Mesenchymal stem cell (in vitro differentiated cells and primary cell): ENCODE measurements at regions not wholly inside any gene's neighbourhood (a gene's known extent, or its start where the extent isn't known, plus 50 kb on each side); places are given as distances from the start of the nearest gene placed in this dataset.

Experiments
- DNase-seq: peaks from one replicate; pipeline ENCODE4 v3.0.0-alpha.2; 2013
- H2AFZ ChIP-seq: one replicate; pipeline ENCODE4 v1.6.1; 2013; ENCODE audit warnings: low read depth, mild to moderate bottlenecking, control low read depth, inconsistent platforms, low read length, moderate library complexity
- H2AK5ac ChIP-seq: 2 replicates; pipeline ENCODE4 v1.6.1; 2013; ENCODE audit warnings: low read length, moderate library complexity, mild to moderate bottlenecking, inconsistent platforms; ENCODE audit not compliant: severe bottlenecking
- H2BK120ac ChIP-seq: one replicate; pipeline ENCODE4 v1.6.1; 2013; ENCODE audit warnings: low read depth, mild to moderate bottlenecking, inconsistent platforms, low read length, moderate library complexity
- H2BK12ac ChIP-seq, 2 experiments: one replicate each; pipeline ENCODE4 v1.6.1; 2013; ENCODE audit warnings: inconsistent platforms in 2 of 2, low read length in 2 of 2, mild to moderate bottlenecking in 2 of 2, moderate library complexity in 2 of 2, control low read depth in 1 of 2
- H2BK15ac ChIP-seq: one replicate; pipeline ENCODE4 v1.6.1; 2013; ENCODE audit warnings: mild to moderate bottlenecking, low read depth, inconsistent platforms; ENCODE audit not compliant: poor library complexity, severe bottlenecking
- H2BK5ac ChIP-seq: 2 replicates; pipeline ENCODE4 v1.6.1; 2013; ENCODE audit warnings: low read depth, mild to moderate bottlenecking, low read length, control low read depth, inconsistent platforms; ENCODE audit not compliant: poor library complexity, severe bottlenecking
- H3K14ac ChIP-seq, 2 experiments: one replicate each; pipeline ENCODE4 v1.6.1; 2013; ENCODE audit warnings: inconsistent platforms in 2 of 2, low read length in 2 of 2, control low read depth in 1 of 2, mild to moderate bottlenecking in 1 of 2, moderate library complexity in 1 of 2
- H3K18ac ChIP-seq, 2 experiments: one replicate each; pipeline ENCODE4 v1.6.1; 2013; ENCODE audit warnings: inconsistent platforms in 2 of 2, low read length in 2 of 2, control low read depth in 1 of 2, low read depth in 1 of 2, mild to moderate bottlenecking in 1 of 2
- H3K23ac ChIP-seq, 2 experiments: one replicate each; pipeline ENCODE4 v1.6.1; 2013; ENCODE audit warnings: inconsistent platforms in 2 of 2, low read length in 2 of 2, mild to moderate bottlenecking in 2 of 2, moderate library complexity in 2 of 2, control low read depth in 1 of 2
- H3K27ac ChIP-seq: 2 replicates; pipeline ENCODE4 v1.5.1; 2013; ENCODE audit warnings: mild to moderate bottlenecking, moderate library complexity, low read length, control low read depth, inconsistent platforms; ENCODE audit not compliant: poor library complexity, severe bottlenecking
- H3K27me3 ChIP-seq, 2 experiments: 2 replicates each; pipeline versions ENCODE4 v1.6.1 to v1.7.0; 2013; ENCODE audit warnings: low read length in 2 of 2, mild to moderate bottlenecking in 2 of 2, moderate library complexity in 2 of 2, control low read depth in 1 of 2, inconsistent platforms in 1 of 2; ENCODE audit not compliant: control insufficient read depth in 1 of 2, insufficient read depth in 1 of 2
- H3K36me3 ChIP-seq, 2 experiments: 2 replicates each; pipeline versions ENCODE4 v1.6.1 to v1.7.0; 2013; ENCODE audit warnings: low read length in 2 of 2, control low read depth in 1 of 2, inconsistent platforms in 1 of 2, low read depth in 1 of 2, mild to moderate bottlenecking in 1 of 2; ENCODE audit not compliant: insufficient read depth in 2 of 2, control insufficient read depth in 1 of 2
- H3K4ac ChIP-seq, 2 experiments: one replicate each; pipeline ENCODE4 v1.6.1; 2013; ENCODE audit warnings: inconsistent platforms in 2 of 2, low read length in 2 of 2, mild to moderate bottlenecking in 2 of 2, moderate library complexity in 2 of 2, control low read depth in 1 of 2, low read depth in 1 of 2
- H3K4me1 ChIP-seq: 2 replicates; pipeline ENCODE4 v1.6.1; 2013; ENCODE audit warnings: low read depth, low read length, control low read depth; ENCODE audit not compliant: control insufficient read depth, insufficient read depth
- H3K4me2 ChIP-seq: 2 replicates; pipeline ENCODE4 v1.6.1; 2013; ENCODE audit warnings: low read length, mild to moderate bottlenecking, inconsistent platforms; ENCODE audit not compliant: poor library complexity, severe bottlenecking
- H3K4me3 ChIP-seq, 2 experiments: 2 replicates each; pipeline versions ENCODE4 v1.5.1 to v1.7.0; 2013; ENCODE audit warnings: low read length in 2 of 2, mild to moderate bottlenecking in 2 of 2, control low read depth in 1 of 2, low read depth in 1 of 2; ENCODE audit not compliant: insufficient read depth in 1 of 2
- H3K79me1 ChIP-seq: replicated peaks from 2 replicates; pipeline ENCODE4 v1.6.1; 2013; ENCODE audit warnings: mild to moderate bottlenecking, control low read depth, low read length, inconsistent platforms; ENCODE audit not compliant: poor library complexity, severe bottlenecking
- H3K9ac ChIP-seq: 2 replicates; pipeline ENCODE4 v1.7.0; 2013; ENCODE audit warnings: mild to moderate bottlenecking, low read length, moderate library complexity
- H3K9me3 ChIP-seq: 2 replicates; pipeline ENCODE4 v1.7.0; 2013; ENCODE audit warnings: mild to moderate bottlenecking, low read length; ENCODE audit not compliant: control insufficient read depth
- H4K8ac ChIP-seq: one replicate; pipeline ENCODE4 v1.6.1; 2013; ENCODE audit warnings: inconsistent platforms, mild to moderate bottlenecking, low read length, moderate library complexity
- H4K91ac ChIP-seq: one replicate; pipeline ENCODE4 v1.6.1; 2013; ENCODE audit warnings: mild to moderate bottlenecking, low read length, inconsistent platforms
- WGBS: methylation state at CpG from one replicate; pipeline ENCODE4 v1.1.7; 2013; ENCODE audit warnings: mixed read lengths; 5-methylcytosine and 5-hydroxymethylcytosine counted together

DNA sequence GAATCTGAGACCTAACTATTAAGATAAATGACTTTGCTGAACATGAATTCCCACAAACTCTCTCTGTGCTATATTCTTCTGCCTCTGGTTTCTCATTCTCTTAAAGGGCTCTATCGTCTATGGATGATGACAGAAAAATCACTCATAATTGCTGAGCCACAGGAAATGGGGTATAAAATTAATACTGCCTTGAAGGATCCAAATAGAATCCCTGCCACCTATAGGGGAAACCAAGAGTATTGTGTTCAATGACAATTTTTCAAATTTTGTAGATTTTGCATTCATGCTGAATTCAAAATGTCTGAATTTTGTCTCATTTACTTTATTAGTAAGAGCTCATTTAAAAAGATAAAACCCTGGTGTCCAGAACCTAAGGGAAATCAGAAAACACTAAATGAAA lies 235.8 kb downstream of the RBM43 start:
- Histone ChIP-seq H3K14ac (no peak overlapping the region), H4K8ac (no peak overlapping the region), H3K79me1 (no peaks in the 10 kb centered on the region), H3K4me3 (no peak overlapping the region), H3K27ac (no peak overlapping the region), H3K23ac (no peak overlapping the region), H3K9me3 (no peaks in the 10 kb centered on the region), H3K27me3 (no peaks in the 10 kb centered on the region), H3K4me1 (no peaks in the 10 kb centered on the region), H4K91ac (no peak overlapping the region), H2BK5ac (no peak overlapping the region), H2BK15ac (no peak overlapping the region), H3K4ac (no peak overlapping the region), H3K36me3 (no peaks in the 10 kb centered on the region), H3K4me2 (no peak overlapping the region), H2BK12ac (no peak overlapping the region), H3K18ac (no peak overlapping the region), H3K9ac (no peak overlapping the region), H2AK5ac (no peak overlapping the region), H2AFZ (no peak overlapping the region), H2BK120ac (no peak overlapping the region)
- WGBS = no CpG with 5 or more reads among the region's 1 CpG
- DNase-seq = no peak

DNA sequence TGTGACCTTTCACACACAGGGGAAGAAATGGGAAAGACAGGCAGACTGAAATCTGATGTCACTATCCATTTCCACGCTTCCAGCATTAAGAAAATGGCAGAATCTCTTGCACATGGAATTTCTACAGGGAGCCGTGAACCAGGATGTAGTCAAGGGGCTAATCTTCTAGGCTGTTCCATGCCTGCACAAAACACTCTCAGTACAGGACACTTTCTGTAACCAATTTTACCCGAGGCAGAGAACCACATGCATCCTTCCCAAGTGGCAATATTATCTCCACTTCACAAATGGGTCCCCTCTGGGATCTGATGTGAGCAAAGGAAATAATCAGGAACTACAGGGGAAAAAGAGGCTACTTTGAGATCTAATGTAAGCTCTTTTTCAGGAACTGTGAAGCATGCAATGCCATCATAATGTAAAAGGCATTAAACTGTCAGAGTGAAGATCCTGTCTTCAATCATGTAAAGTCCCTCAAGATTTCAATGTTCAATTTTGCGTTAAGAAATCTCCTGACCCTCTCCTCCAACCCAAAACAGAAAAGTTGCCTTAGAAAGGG lies 236.9 kb downstream of the RBM43 start:
- Histone ChIP-seq H3K14ac (no peak overlapping the region), H3K4me3 (no peak overlapping the region), H4K8ac (peak overlapping the region; percentile 15), H2BK5ac (no peak overlapping the region), H3K18ac (no peak overlapping the region), H3K4me2 (no peak overlapping the region), H2AFZ (no peak overlapping the region), H4K91ac (no peak overlapping the region), H3K23ac (no peak overlapping the region), H3K4me1 (no peaks in the 10 kb centered on the region), H2AK5ac (no peak overlapping the region), H2BK120ac (no peak overlapping the region), H3K4ac (no peak overlapping the region), H3K9ac (no peak overlapping the region), H3K27ac (no peak overlapping the region), H2BK15ac (no peak overlapping the region), H3K27me3 (no peaks in the 10 kb centered on the region), H3K79me1 (no peaks in the 10 kb centered on the region), H3K36me3 (no peaks in the 10 kb centered on the region), H3K9me3 (no peaks in the 10 kb centered on the region), H2BK12ac (no peak overlapping the region)
- DNase-seq = no peak
- 91% methylated on average over 2 of the region's 4 CpGs for WGBS

DNA sequence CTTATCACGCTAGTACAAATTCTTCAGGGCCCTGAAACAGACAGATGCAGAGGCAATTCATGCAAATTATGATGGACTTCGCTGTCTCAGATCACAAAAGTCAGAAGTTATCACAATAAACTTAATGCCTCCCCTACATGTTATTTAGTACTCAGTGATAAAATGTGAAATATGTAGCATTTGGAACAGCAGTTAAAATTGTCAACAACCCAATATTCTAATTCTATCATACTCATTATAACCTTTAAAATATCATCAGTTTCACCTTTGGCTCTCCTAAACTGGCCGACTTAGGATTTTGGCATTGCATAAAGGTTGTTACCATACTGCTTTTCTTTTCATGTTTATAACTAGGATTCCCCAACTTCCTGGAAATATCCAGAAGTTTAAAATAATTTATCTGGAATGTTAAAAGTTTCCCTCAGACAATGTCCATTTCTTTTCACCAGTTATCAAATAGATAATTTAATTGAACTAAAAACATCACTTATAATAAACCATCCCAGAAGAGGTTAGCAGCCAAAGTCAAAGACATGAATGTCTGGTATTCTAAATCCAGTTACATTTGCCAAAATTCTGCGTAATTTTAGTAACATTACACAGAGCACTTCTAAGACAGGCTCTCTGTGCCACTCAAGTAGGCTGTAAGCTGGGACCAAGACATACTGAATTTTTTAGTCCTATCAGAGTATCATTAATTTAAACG lies 239.8 kb downstream of the RBM43 start:
- no peaks in the 10 kb centered on the region for H3K36me3 ChIP-seq
- H3K18ac ChIP-seq = no peak overlapping the region
- no peak overlapping the region for H3K27ac ChIP-seq
- no peak overlapping the region for H3K9ac ChIP-seq
- no peak overlapping the region for H2BK5ac ChIP-seq
- no peak overlapping the region for H3K14ac ChIP-seq
- 91% methylated on average over 3 of the region's 5 CpGs for WGBS
- H3K4me2 ChIP-seq = no peak overlapping the region
- no peaks in the 10 kb centered on the region for H3K4me1 ChIP-seq
- H3K4me3 ChIP-seq = no peak overlapping the region
- H3K27me3 ChIP-seq = no peaks in the 10 kb centered on the region
- H4K91ac ChIP-seq = no peak overlapping the region
- no peak overlapping the region for H2BK120ac ChIP-seq
- no peak overlapping the region for H2BK12ac ChIP-seq
- H4K8ac ChIP-seq = no peak overlapping the region
- DNase-seq = no peak
- no peak overlapping the region for H2AFZ ChIP-seq
- H3K23ac ChIP-seq = no peak overlapping the region
- H2BK15ac ChIP-seq = no peak overlapping the region
- H2AK5ac ChIP-seq = no peak overlapping the region
- peaks cover 4% of the 10 kb centered on the region for H3K9me3 ChIP-seq
- no peak overlapping the region for H3K4ac ChIP-seq
- H3K79me1 ChIP-seq = no peaks in the 10 kb centered on the region

- Histone ChIP-seq H2BK120ac (peak overlapping the region; percentile 19), H2BK12ac (no peak overlapping the region), H3K4ac (no peak overlapping the region), H3K18ac (peak overlapping the region in 1 of 2 experiments; percentile 43), H4K8ac (no peak overlapping the region), H3K4me1 (no peaks in the 10 kb centered on the region), H3K23ac (no peak overlapping the region), H2AK5ac (no peak overlapping the region), H3K14ac (no peak overlapping the region), H3K27me3 (no peaks in the 10 kb centered on the region), H2AFZ (no peak overlapping the region), H3K9ac (no peak overlapping the region), H3K79me1 (no peaks in the 10 kb centered on the region), H3K27ac (no peak overlapping the region), H3K9me3 (peaks cover 4% of the 10 kb centered on the region), H3K36me3 (no peaks in the 10 kb centered on the region), H4K91ac (no peak overlapping the region), H2BK5ac (no peak overlapping the region), H3K4me2 (no peak overlapping the region), H3K4me3 (no peak overlapping the region), H2BK15ac (no peak overlapping the region)
- DNase-seq = no peak
- 100% methylated on average over 1 of the region's 2 CpGs for WGBS
Observed at GRCh38 chr2:151020411-151020810, 241.3 kb downstream of the RBM43 start.
